ENCODE measurements at regions not wholly inside any gene's neighbourhood (a gene's known extent, or its start where the extent isn't known, plus 50 kb on each side); places are given as distances from the start of the nearest gene placed in this dataset.

DNA sequence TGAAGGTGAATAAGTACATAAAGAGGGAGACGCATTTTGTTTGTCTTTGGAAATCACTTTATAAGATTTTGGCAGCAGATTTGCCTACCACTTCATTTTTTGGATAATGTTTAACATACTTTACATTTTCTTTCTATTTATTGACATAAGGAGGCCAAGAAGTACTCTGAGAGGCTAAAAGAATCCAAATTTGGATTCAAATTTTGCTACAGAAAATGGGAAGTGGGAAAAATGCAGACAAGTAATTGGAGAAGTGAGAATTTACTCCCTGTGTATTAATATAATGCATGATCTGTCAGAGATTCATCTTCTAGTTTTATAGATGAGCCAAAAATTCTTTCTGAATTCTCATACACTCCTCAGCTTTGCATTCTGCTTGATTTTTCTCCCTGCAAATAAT, 411.2 kb upstream of the CTNND2 start:
- DNase-seq (ENCODE audit: low spot score): no peak
- H3K4me3 Mint-ChIP-seq (ENCODE audit: unreplicated experiment): no peak overlapping the region
- no peak overlapping the region for H3K27ac Mint-ChIP-seq (ENCODE audit: unreplicated experiment)
- H3K9me3 Mint-ChIP-seq (ENCODE audit: unreplicated experiment): no peaks in the 10 kb centered on the region
- TF ChIP-seq, protein P1, sequence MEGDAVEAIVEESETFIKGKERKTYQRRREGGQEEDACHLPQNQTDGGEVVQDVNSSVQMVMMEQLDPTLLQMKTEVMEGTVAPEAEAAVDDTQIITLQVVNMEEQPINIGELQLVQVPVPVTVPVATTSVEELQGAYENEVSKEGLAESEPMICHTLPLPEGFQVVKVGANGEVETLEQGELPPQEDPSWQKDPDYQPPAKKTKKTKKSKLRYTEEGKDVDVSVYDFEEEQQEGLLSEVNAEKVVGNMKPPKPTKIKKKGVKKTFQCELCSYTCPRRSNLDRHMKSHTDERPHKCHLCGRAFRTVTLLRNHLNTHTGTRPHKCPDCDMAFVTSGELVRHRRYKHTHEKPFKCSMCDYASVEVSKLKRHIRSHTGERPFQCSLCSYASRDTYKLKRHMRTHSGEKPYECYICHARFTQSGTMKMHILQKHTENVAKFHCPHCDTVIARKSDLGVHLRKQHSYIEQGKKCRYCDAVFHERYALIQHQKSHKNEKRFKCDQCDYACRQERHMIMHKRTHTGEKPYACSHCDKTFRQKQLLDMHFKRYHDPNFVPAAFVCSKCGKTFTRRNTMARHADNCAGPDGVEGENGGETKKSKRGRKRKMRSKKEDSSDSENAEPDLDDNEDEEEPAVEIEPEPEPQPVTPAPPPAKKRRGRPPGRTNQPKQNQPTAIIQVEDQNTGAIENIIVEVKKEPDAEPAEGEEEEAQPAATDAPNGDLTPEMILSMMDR (IDR thresholded peaks at IDR 0.05; ENCODE audit: unreplicated experiment): no peak
- H3K36me3 Mint-ChIP-seq (ENCODE audit: low read depth, unreplicated experiment): no peaks in the 10 kb centered on the region
- peaks cover 4% of the 10 kb centered on the region for H3K4me1 Mint-ChIP-seq (ENCODE audit: unreplicated experiment)
- peaks cover 2% of the 10 kb centered on the region for H3K27me3 Mint-ChIP-seq (ENCODE audit: unreplicated experiment)

- TF ChIP-seq, protein P1 (IDR thresholded peaks at IDR 0.05; ENCODE audit: unreplicated experiment): no peak
- H3K27ac Mint-ChIP-seq (ENCODE audit: unreplicated experiment): no peak overlapping the region
- no peaks in the 10 kb centered on the region for H3K36me3 Mint-ChIP-seq (ENCODE audit: low read depth, unreplicated experiment)
- no peak for DNase-seq (ENCODE audit: low spot score)
- no peaks in the 10 kb centered on the region for H3K9me3 Mint-ChIP-seq (ENCODE audit: unreplicated experiment)
- H3K4me1 Mint-ChIP-seq (ENCODE audit: unreplicated experiment): peaks cover 4% of the 10 kb centered on the region
- H3K4me3 Mint-ChIP-seq (ENCODE audit: unreplicated experiment): no peak overlapping the region
- H3K27me3 Mint-ChIP-seq (ENCODE audit: unreplicated experiment): no peaks in the 10 kb centered on the region
Observed at GRCh38 chr5:12313602-12314001, 409.4 kb upstream of the CTNND2 start.

GRCh38 chr5:12312343-12312742, 408.1 kb upstream of the CTNND2 start:
- no peaks in the 10 kb centered on the region for H3K36me3 Mint-ChIP-seq (ENCODE audit: low read depth, unreplicated experiment)

DNA sequence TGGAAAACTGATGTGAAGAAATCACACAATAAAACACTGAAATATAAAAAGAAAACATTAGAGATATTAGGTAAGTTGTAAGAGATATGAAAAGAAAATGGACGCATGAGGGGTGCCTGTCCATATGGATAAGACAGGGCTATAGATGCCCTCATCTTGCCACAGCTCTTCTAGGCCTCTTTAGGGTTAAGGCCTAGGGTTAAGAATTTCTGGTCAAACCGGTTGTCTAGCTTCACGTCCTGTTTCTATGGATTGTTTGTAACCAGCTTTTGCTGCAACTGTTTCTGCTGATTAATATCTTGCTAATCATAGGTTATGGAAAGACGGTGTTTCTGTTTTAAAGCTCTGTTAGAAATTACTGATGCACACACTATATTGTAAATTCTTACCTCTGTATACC, 389.9 kb upstream of the CTNND2 start:
- no peaks in the 10 kb centered on the region for H3K27me3 Mint-ChIP-seq (ENCODE audit: unreplicated experiment)
- no peak overlapping the region for H3K27ac Mint-ChIP-seq (ENCODE audit: unreplicated experiment)
- no peaks in the 10 kb centered on the region for H3K9me3 Mint-ChIP-seq (ENCODE audit: unreplicated experiment)
- DNase-seq (ENCODE audit: low spot score): no peak
- TF ChIP-seq, protein P1 (IDR thresholded peaks at IDR 0.05; ENCODE audit: unreplicated experiment): no peak
- H3K36me3 Mint-ChIP-seq (ENCODE audit: low read depth, unreplicated experiment): no peaks in the 10 kb centered on the region
- no peaks in the 10 kb centered on the region for H3K4me1 Mint-ChIP-seq (ENCODE audit: unreplicated experiment)
- H3K4me3 Mint-ChIP-seq (ENCODE audit: unreplicated experiment): no peak overlapping the region

More at GRCh38 chr5:12312343-12312742, 408.1 kb upstream of the CTNND2 start:
- H3K4me1 Mint-ChIP-seq (ENCODE audit: unreplicated experiment): peaks cover 4% of the 10 kb centered on the region
- TF ChIP-seq, protein P1 (IDR thresholded peaks at IDR 0.05; ENCODE audit: unreplicated experiment): no peak
- H3K27ac Mint-ChIP-seq (ENCODE audit: unreplicated experiment): no peak overlapping the region
- no peaks in the 10 kb centered on the region for H3K9me3 Mint-ChIP-seq (ENCODE audit: unreplicated experiment)
- no peaks in the 10 kb centered on the region for H3K27me3 Mint-ChIP-seq (ENCODE audit: unreplicated experiment)
- no peak overlapping the region for H3K4me3 Mint-ChIP-seq (ENCODE audit: unreplicated experiment)
- DNase-seq (ENCODE audit: low spot score): no peak

DNA sequence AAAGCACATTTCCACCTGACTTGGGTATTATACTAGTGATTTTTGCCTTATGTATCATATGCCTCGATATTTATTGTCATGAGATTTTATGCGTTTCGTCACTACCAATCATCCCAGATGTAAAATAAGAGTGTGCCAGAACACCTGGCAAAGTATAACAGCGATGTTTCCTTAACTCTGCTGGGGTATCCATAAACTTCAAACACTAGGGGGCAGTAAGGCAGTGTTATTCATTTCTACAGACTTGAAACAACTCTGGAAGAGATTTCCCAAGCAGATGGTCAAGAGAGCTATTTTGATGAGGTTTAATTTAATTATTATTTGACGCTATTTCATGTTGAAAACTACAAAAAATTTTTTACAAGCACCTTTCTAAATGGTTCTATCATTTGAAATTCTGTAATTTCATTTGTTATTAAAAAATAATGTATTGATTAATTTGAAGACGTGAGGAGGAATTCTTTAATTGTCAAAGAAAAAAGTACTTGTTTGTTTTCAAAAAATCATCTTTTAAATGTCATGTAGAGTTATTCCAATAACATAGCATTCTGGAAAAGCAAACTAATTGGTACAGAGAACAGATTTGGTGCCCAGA, 388.5 kb upstream of the CTNND2 start:
- H3K9me3 Mint-ChIP-seq (ENCODE audit: unreplicated experiment): no peaks in the 10 kb centered on the region

More for the DNA sequence above, 388.5 kb upstream of the CTNND2 start:
- no peaks in the 10 kb centered on the region for H3K36me3 Mint-ChIP-seq (ENCODE audit: low read depth, unreplicated experiment)
- H3K27me3 Mint-ChIP-seq (ENCODE audit: unreplicated experiment): no peaks in the 10 kb centered on the region
- DNase-seq (ENCODE audit: low spot score): peak; percentile 16
- H3K4me3 Mint-ChIP-seq (ENCODE audit: unreplicated experiment): no peak overlapping the region
- no peak overlapping the region for H3K27ac Mint-ChIP-seq (ENCODE audit: unreplicated experiment)
- H3K4me1 Mint-ChIP-seq (ENCODE audit: unreplicated experiment): no peaks in the 10 kb centered on the region
- TF ChIP-seq, protein P1 (IDR thresholded peaks at IDR 0.05; ENCODE audit: unreplicated experiment): peak; percentile 70
